Ovary (tissue), 3 donors: ENCODE measurements at regions not wholly inside any gene's neighbourhood (a gene's known extent, or its start where the extent isn't known, plus 50 kb on each side); places are given as distances from the start of the nearest gene placed in this dataset.

ENCODE experiments used
- EP300 ChIP-seq: sonication (generic); formaldehyde crosslinking; IDR thresholded peaks from one replicate; pipeline ENCODE4 v1.6.1; 2017; ENCODE audit warnings: antibody characterized with exemption
- POLR2A ChIP-seq: fragments of 450-650 bp; IDR thresholded peaks from one replicate; pipeline ENCODE4 v1.6.1; 2017; ENCODE audit warnings: antibody characterized with exemption, mild to moderate bottlenecking, moderate library complexity
- TF ChIP-seq, protein P1 (sequence below), 3 donors: fragments of 450-650 bp in 2 of 3; fragments of 200-600 bp in 1 of 3; IDR thresholded peaks; one replicate each; pipeline versions ENCODE4 v1.5.1 to v1.8.0; 2016 to 2022; ENCODE audit warnings: antibody characterized with exemption in 3 of 3, mild to moderate bottlenecking in 1 of 3
- donor health status: DM: no; HTN: no; CAD: no.

DNA sequence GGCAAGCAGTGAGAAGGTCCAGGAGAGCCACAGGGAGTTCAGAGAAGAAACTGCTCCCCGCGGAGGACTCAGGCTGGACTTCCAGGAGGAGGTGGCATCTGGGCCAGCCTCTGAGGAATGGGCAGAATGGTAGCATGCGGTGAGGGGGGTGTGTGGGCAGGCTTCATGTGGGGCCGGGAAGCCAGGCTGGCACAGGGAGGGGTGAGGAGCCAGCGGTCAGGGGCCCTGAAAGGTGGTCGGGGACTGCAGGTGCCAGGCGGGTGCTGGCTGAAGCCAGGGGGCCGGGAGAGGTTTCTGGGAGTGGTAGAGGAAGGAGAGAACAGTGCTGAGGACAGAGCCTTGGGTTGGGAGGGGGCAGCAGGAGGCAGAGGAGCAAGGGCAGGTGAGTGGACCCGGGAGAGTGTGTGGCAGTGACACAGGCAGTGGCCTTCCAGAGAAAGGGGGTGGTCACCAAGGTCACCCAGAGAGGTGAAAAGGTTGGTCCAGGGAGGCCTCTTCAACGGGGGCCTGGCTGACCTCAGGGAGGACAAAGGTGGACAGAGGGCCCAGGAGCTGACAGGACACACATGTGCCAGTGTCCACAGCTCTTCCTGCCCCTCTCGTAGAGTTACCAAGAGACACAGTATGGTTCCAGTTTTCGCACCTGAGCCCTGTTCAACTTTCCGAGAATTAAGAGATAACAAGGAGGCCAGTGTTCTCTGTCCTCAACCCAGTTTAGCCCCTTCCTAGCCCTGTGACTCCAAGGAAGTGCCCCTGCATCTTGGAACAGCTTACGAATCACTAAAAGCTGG, 101.2 kb upstream of the ASB18 start:
- TF ChIP-seq, protein P1, sequence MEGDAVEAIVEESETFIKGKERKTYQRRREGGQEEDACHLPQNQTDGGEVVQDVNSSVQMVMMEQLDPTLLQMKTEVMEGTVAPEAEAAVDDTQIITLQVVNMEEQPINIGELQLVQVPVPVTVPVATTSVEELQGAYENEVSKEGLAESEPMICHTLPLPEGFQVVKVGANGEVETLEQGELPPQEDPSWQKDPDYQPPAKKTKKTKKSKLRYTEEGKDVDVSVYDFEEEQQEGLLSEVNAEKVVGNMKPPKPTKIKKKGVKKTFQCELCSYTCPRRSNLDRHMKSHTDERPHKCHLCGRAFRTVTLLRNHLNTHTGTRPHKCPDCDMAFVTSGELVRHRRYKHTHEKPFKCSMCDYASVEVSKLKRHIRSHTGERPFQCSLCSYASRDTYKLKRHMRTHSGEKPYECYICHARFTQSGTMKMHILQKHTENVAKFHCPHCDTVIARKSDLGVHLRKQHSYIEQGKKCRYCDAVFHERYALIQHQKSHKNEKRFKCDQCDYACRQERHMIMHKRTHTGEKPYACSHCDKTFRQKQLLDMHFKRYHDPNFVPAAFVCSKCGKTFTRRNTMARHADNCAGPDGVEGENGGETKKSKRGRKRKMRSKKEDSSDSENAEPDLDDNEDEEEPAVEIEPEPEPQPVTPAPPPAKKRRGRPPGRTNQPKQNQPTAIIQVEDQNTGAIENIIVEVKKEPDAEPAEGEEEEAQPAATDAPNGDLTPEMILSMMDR (IDR thresholded peaks at IDR 0.05), result no peak
- TF ChIP-seq POLR2A, result no peak
- no peak for TF ChIP-seq EP300
